HepG2 (cell line): ENCODE measurements at regions not wholly inside any gene's neighbourhood (a gene's known extent, or its start where the extent isn't known, plus 50 kb on each side); places are given as distances from the start of the nearest gene placed in this dataset.

Experiments used
- ATAC-seq: fragments of 200-7000 bp; cut with Tn5 transposase; 3 replicates; pipeline ENCODE4 v1.9.1; 2020; ENCODE audit warnings: mild to moderate bottlenecking, moderate library complexity
- BruUV-seq: library from RNA; stranded (reverse); fragments of 400-500 nt; replicated peaks from 2 replicates; lab custom pipeline; 2021; lab: Mats Ljungman, UMichigan
- CTCF ChIA-PET: fragments of 300-600 bp; formaldehyde crosslinking; extraction: SDS; loops from one replicate; lab custom pipeline; 2021; ENCODE audit warnings: low total read pairs, inconsistent platforms, low intra/inter-chr PET ratio; lab: Yijun Ruan, JAX
- POLR2A ChIA-PET: fragments of 350-600 bp; sonication (Branson Sonifier 250); formaldehyde crosslinking; loops from one replicate; lab custom pipeline; 2020; ENCODE audit warnings: antibody characterized with exemption, inconsistent platforms; lab: Yijun Ruan, JAX
- DNase-seq: peaks from one replicate; pipeline ENCODE4 v3.0.0-alpha.2; 2015; ENCODE audit warnings: low spot score
- FAIRE-seq: peaks from 3 replicates; lab custom pipeline; 2011; peaks lifted over from hg19 to GRCh38; lab: Jason Lieb, UNC
- H2AFZ ChIP-seq: one replicate; pipeline ENCODE4 v1.6.1; 2011; ENCODE audit warnings: low read length, inconsistent platforms
- H3K27ac ChIP-seq: fragments of 300-600 bp; 3 replicates; pipeline ENCODE4 v1.8.0; 2011; ENCODE audit warnings: mixed run types, mild to moderate bottlenecking, mixed read lengths, low read length, inconsistent platforms; ENCODE audit not compliant: insufficient read depth; ENCODE audit errors: extremely low read length
- H3K27me3 ChIP-seq, 2 experiments: fragments of 200-600 bp in 1 of 2; 2 replicates in 1 of 2; 3 replicates in 1 of 2; pipeline versions ENCODE4 v1.6.0 to v1.8.0; 2011; ENCODE audit warnings: low read length in 2 of 2, mild to moderate bottlenecking in 2 of 2, moderate library complexity in 2 of 2, inconsistent platforms in 1 of 2; ENCODE audit not compliant: insufficient read depth in 2 of 2, control insufficient read depth in 1 of 2
- H3K36me3 ChIP-seq, 2 experiments: fragments of 200-600 bp in 1 of 2; replicated peaks in 1 of 2; 2 replicates in 1 of 2; 3 replicates in 1 of 2; pipeline versions ENCODE4 v1.5.1 to v1.8.0; 2011; ENCODE audit warnings: low read length in 2 of 2, inconsistent platforms in 1 of 2; ENCODE audit not compliant: insufficient read depth in 2 of 2, control insufficient read depth in 1 of 2
- H3K4me1 ChIP-seq: 2 replicates; pipeline ENCODE4 v1.5.1; 2012; ENCODE audit warnings: low read length, inconsistent platforms; ENCODE audit not compliant: insufficient read depth
- H3K4me2 ChIP-seq: 2 replicates; pipeline ENCODE4 v1.6.0; 2011; ENCODE audit warnings: low read depth, low read length, inconsistent platforms
- H3K4me3 ChIP-seq, 3 experiments: fragments of 200-600 bp in 1 of 3; sonication (generic), shearing (Covaris generic) in 1 of 3; replicated peaks in 1 of 3; 2 replicates each; pipeline ENCODE4 v1.5.1; 2011 to 2016; ENCODE audit warnings: low read length in 3 of 3, inconsistent platforms in 2 of 3, low read depth in 2 of 3, mild to moderate bottlenecking in 2 of 3, control low read depth in 1 of 3, mixed read lengths in 1 of 3; ENCODE audit not compliant: insufficient read depth in 1 of 3
- H3K79me2 ChIP-seq: one replicate; pipeline ENCODE4 v1.6.1; 2011; ENCODE audit warnings: low read length, inconsistent platforms; ENCODE audit not compliant: insufficient read depth
- H3K9ac ChIP-seq: 2 replicates; pipeline ENCODE4 v1.6.0; 2011; ENCODE audit warnings: mild to moderate bottlenecking, low read depth, low read length, inconsistent platforms; ENCODE audit not compliant: insufficient read depth
- H3K9me3 ChIP-seq: 2 replicates; pipeline ENCODE4 v1.5.1; 2012; ENCODE audit warnings: mild to moderate bottlenecking, low read length
- H4K20me1 ChIP-seq: 2 replicates; pipeline ENCODE4 v1.6.0; 2011; ENCODE audit warnings: inconsistent platforms, mild to moderate bottlenecking, low read length, moderate library complexity; ENCODE audit not compliant: insufficient read depth
- ETV6 ChIP-seq: sonication (generic); formaldehyde crosslinking; conservative IDR thresholded peaks from 2 replicates; pipeline ENCODE4 v1.4.0; 2020; ENCODE audit warnings: missing genetic modification reagents
- NAIF1 ChIP-seq: sonication (generic); formaldehyde crosslinking; IDR thresholded peaks from 2 replicates; pipeline ENCODE4 v1.5.0; 2020; ENCODE audit warnings: mild to moderate bottlenecking, missing genetic modification reagents, borderline replicate concordance
- ONECUT2 ChIP-seq: sonication (generic); formaldehyde crosslinking; IDR thresholded peaks from 2 replicates; pipeline ENCODE4 v1.4.0; 2020; ENCODE audit warnings: missing genetic modification reagents
- REPIN1 ChIP-seq: sonication (generic); formaldehyde crosslinking; IDR thresholded peaks from 2 replicates; pipeline ENCODE4 v1.8.0; 2022; ENCODE audit warnings: missing genetic modification reagents, low read depth, mild to moderate bottlenecking, borderline replicate concordance
- RFX1 ChIP-seq: fragments of 450-650 bp; IDR thresholded peaks from 2 replicates; pipeline ENCODE4 v1.6.1; 2017
- RORA ChIP-seq: sonication (generic); formaldehyde crosslinking; IDR thresholded peaks from 2 replicates; pipeline ENCODE4 v1.5.0; 2020; ENCODE audit warnings: mild to moderate bottlenecking, missing genetic modification reagents, moderate library complexity
- TCF7 ChIP-seq: sonication (generic); IDR thresholded peaks from 2 replicates; pipeline ENCODE4 v1.6.1; 2016; ENCODE audit warnings: antibody characterized with exemption, low read depth
- THAP9 ChIP-seq: sonication (generic); formaldehyde crosslinking; IDR thresholded peaks from 2 replicates; pipeline ENCODE4; 2020; ENCODE audit warnings: missing genetic modification reagents, mild to moderate bottlenecking, borderline replicate concordance
- ZNF180 ChIP-seq: sonication (generic); formaldehyde crosslinking; IDR thresholded peaks from 2 replicates; pipeline ENCODE4 v1.4.0; 2020; ENCODE audit warnings: low read depth, missing genetic modification reagents, borderline replicate concordance
- ZNF251 ChIP-seq: sonication (generic); formaldehyde crosslinking; IDR thresholded peaks from 2 replicates; pipeline ENCODE4 v1.9.0; 2021; ENCODE audit warnings: mild to moderate bottlenecking, missing genetic modification reagents
- ZNF570 ChIP-seq: sonication (generic); formaldehyde crosslinking; IDR thresholded peaks from 2 replicates; pipeline ENCODE4 v1.4.0; 2020; ENCODE audit warnings: mild to moderate bottlenecking, missing genetic modification reagents, borderline replicate concordance
- ZNF572 ChIP-seq: sonication (generic); formaldehyde crosslinking; IDR thresholded peaks from 2 replicates; pipeline ENCODE4 v1.5.1; 2020; ENCODE audit warnings: mild to moderate bottlenecking, missing genetic modification reagents
- ZNF597 ChIP-seq: sonication (generic); formaldehyde crosslinking; IDR thresholded peaks from 2 replicates; pipeline ENCODE4 v1.5.0; 2020; ENCODE audit warnings: missing genetic modification reagents
- ZNF768 ChIP-seq: sonication (generic); formaldehyde crosslinking; IDR thresholded peaks from 2 replicates; pipeline ENCODE4 v1.4.0; 2020; ENCODE audit warnings: missing genetic modification reagents
- WGBS: methylation state at CpG from one replicate; pipeline ENCODE4 v1.1.6; 2017; ENCODE audit warnings: low lambda C conversion rate; 5-methylcytosine and 5-hydroxymethylcytosine counted together
- in situ Hi-C: cut with HindIII; loops from 2 replicates; pipeline ENCODE4 v1.10.0; 2017; ENCODE audit warnings: low pct_unique_long_range_greater_than_20kb; ENCODE audit not compliant: extremely low pct_ligation_motif_present
- intact Hi-C: fragments of 100-400 bp; cut with micrococcal nuclease; formaldehyde crosslinking; loops from one replicate; pipeline ENCODE4 v1.10.0; 2022; ENCODE audit not compliant: unreplicated experiment

GRCh38 chr15:93865586-93865985 is 365.8 kb upstream of the MCTP2 start:
- ATAC-seq = no peak
- CTCF ChIA-PET = no interaction called here
- in situ Hi-C loops = no loop called here
- H3K27ac ChIP-seq = no peak overlapping the region
- TF ChIP-seq ONECUT2 (CRISPR knock-in tag) (no peak), RORA (CRISPR knock-in tag) (no peak), NAIF1 (CRISPR knock-in tag) (no peak), ZNF180 (CRISPR knock-in tag) (no peak), REPIN1 (CRISPR knock-in tag) (no peak)
- TF ChIP-seq, all 625 proteins: peak for 0
- DNase-seq (no peak), FAIRE-seq (no peak)
- POLR2A ChIA-PET = no interaction called here
- Histone ChIP-seq H4K20me1 (no peaks in the 10 kb centered on the region), H3K4me1 (no peaks in the 10 kb centered on the region), H2AFZ (no peak overlapping the region), H3K9ac (no peak overlapping the region), H3K9me3 (no peaks in the 10 kb centered on the region), H3K27me3 (no peaks in the 10 kb centered on the region), H3K36me3 (no peaks in the 10 kb centered on the region), H3K4me3 (no peak overlapping the region), H3K4me2 (no peak overlapping the region), H3K79me2 (no peaks in the 10 kb centered on the region)
- 15% methylated on average over 4 of the region's 4 CpGs for WGBS
- intact Hi-C loops = no loop called here
- BruUV-seq = no TSS peak

GRCh38 chr15:93862791-93863190 is 368.6 kb upstream of the MCTP2 start:
- Histone ChIP-seq H3K36me3 (no peaks in the 10 kb centered on the region), H3K4me1 (no peaks in the 10 kb centered on the region), H3K4me3 (no peak overlapping the region), H3K27me3 (no peaks in the 10 kb centered on the region; a peak in 1 of 5 replicates), H3K9me3 (no peaks in the 10 kb centered on the region), H3K27ac (no peak overlapping the region), H3K9ac (no peak overlapping the region), H2AFZ (no peak overlapping the region), H3K4me2 (no peak overlapping the region), H3K79me2 (no peaks in the 10 kb centered on the region), H4K20me1 (no peaks in the 10 kb centered on the region)
- FAIRE-seq (no peak), DNase-seq (no peak), ATAC-seq (no peak)
- POLR2A ChIA-PET = no interaction called here
- 54% methylated on average over 7 of the region's 7 CpGs for WGBS
- intact Hi-C loops (no loop called here), in situ Hi-C loops (no loop called here)
- CTCF ChIA-PET = no interaction called here
- BruUV-seq = no TSS peak
- TF ChIP-seq RFX1 (no peak), ZNF570 (CRISPR knock-in tag) (no peak), ZNF572 (CRISPR knock-in tag) (no peak), ZNF597 (CRISPR knock-in tag) (no peak), ZNF768 (CRISPR knock-in tag) (no peak), THAP9 (CRISPR knock-in tag) (no peak), TCF7 (no peak), ZNF251 (CRISPR knock-in tag) (no peak), ETV6 (CRISPR knock-in tag) (no peak)
